Calu3 (cell line): ENCODE measurements at regions not wholly inside any gene's neighbourhood (a gene's known extent, or its start where the extent isn't known, plus 50 kb on each side); places are given as distances from the start of the nearest gene placed in this dataset.

Source experiments
- BruUV-seq: library from RNA; stranded (reverse); fragments of 400-500 nt; replicated peaks from 2 replicates; lab custom pipeline; 2021; lab: Mats Ljungman, UMichigan
- CTCF ChIA-PET: fragments of 300-600 bp; sonication (Branson Sonifier 250); formaldehyde crosslinking; loops from one replicate; lab custom pipeline; 2022; ENCODE audit warnings: antibody characterized with exemption; lab: Charles Lee
- DNase-seq: peaks from one replicate; pipeline ENCODE4 v3.0.0; 2022
- H3K27ac Mint-ChIP-seq: one replicate; pipeline ENCODE4 v1.8.0; 2022; ENCODE audit warnings: mixed read lengths; ENCODE audit not compliant: unreplicated experiment
- H3K27me3 Mint-ChIP-seq: one replicate; pipeline ENCODE4 v1.8.0; 2022; ENCODE audit warnings: mixed read lengths; ENCODE audit not compliant: unreplicated experiment
- H3K36me3 Mint-ChIP-seq: one replicate; pipeline ENCODE4 v1.8.0; 2022; ENCODE audit warnings: mild to moderate bottlenecking, moderate library complexity, mixed read lengths; ENCODE audit not compliant: insufficient read depth, unreplicated experiment
- H3K4me1 Mint-ChIP-seq: one replicate; pipeline ENCODE4 v1.8.0; 2022; ENCODE audit warnings: mild to moderate bottlenecking, low read depth, mixed read lengths; ENCODE audit not compliant: unreplicated experiment
- H3K4me3 Mint-ChIP-seq: one replicate; pipeline ENCODE4 v1.8.0; 2022; ENCODE audit warnings: mild to moderate bottlenecking, low read depth, moderate library complexity, mixed read lengths; ENCODE audit not compliant: unreplicated experiment
- H3K9me3 Mint-ChIP-seq: one replicate; pipeline ENCODE4 v1.8.0; 2022; ENCODE audit warnings: low read depth, mixed read lengths; ENCODE audit not compliant: unreplicated experiment
- intact Hi-C: fragments of 100-400 bp; cut with micrococcal nuclease; formaldehyde crosslinking; loops from one replicate; pipeline ENCODE4 v1.10.0; 2022; ENCODE audit not compliant: unreplicated experiment
- TF ChIP-seq, protein P1 (sequence below): fragments of 200-600 bp; IDR thresholded peaks from one replicate; pipeline ENCODE4 v1.8.0; 2022; ENCODE audit warnings: antibody characterized with exemption; ENCODE audit not compliant: unreplicated experiment

DNA sequence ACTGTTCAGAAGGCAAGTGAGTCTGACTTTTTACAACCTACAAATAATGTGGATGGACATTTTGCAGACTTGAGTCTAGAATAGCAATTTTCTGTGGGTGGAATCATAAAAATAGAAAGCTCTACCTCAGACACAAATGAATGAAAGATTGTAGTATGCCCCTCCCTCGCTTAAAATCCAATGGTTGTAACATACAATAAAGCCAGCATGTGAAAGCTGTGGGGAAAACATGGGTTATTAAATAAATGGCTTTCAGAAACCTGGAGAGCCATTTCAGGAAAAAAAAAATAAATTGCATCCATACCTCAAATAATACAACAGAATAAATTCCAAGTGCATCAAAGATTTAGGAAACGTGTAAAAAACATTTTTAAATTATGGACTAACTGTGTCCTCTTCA, 123.1 kb upstream of the MON1B start:
- Mint-ChIP-seq H3K27ac (no peak overlapping the region), H3K9me3 (peaks cover 5% of the 10 kb centered on the region), H3K4me1 (no peaks in the 10 kb centered on the region), H3K27me3 (no peaks in the 10 kb centered on the region), H3K36me3 (no peaks in the 10 kb centered on the region), H3K4me3 (no peak overlapping the region)
- intact Hi-C loops = no loop called here
- CTCF ChIA-PET = no interaction called here
- no TSS peak for BruUV-seq
- TF ChIP-seq, protein P1, sequence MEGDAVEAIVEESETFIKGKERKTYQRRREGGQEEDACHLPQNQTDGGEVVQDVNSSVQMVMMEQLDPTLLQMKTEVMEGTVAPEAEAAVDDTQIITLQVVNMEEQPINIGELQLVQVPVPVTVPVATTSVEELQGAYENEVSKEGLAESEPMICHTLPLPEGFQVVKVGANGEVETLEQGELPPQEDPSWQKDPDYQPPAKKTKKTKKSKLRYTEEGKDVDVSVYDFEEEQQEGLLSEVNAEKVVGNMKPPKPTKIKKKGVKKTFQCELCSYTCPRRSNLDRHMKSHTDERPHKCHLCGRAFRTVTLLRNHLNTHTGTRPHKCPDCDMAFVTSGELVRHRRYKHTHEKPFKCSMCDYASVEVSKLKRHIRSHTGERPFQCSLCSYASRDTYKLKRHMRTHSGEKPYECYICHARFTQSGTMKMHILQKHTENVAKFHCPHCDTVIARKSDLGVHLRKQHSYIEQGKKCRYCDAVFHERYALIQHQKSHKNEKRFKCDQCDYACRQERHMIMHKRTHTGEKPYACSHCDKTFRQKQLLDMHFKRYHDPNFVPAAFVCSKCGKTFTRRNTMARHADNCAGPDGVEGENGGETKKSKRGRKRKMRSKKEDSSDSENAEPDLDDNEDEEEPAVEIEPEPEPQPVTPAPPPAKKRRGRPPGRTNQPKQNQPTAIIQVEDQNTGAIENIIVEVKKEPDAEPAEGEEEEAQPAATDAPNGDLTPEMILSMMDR = no peak
- DNase-seq = no peak

- no peak overlapping the region for H3K4me3 Mint-ChIP-seq
- TF ChIP-seq, protein P1 = no peak
- H3K4me1 Mint-ChIP-seq = no peaks in the 10 kb centered on the region
- no peaks in the 10 kb centered on the region for H3K36me3 Mint-ChIP-seq
- H3K9me3 Mint-ChIP-seq = peaks cover 6% of the 10 kb centered on the region
- CTCF ChIA-PET = no interaction called here
- no peaks in the 10 kb centered on the region for H3K27me3 Mint-ChIP-seq
- no peak overlapping the region for H3K27ac Mint-ChIP-seq
- no TSS peak for BruUV-seq
- DNase-seq = no peak
- intact Hi-C loops = no loop called here
Measured at GRCh38 chr16:77068402-77068801, 122.6 kb upstream of the MON1B start.

GRCh38 chr16:77069929-77070328, 121.1 kb upstream of the MON1B start:
- H3K4me3 Mint-ChIP-seq = no peak overlapping the region
- no peaks in the 10 kb centered on the region for H3K36me3 Mint-ChIP-seq
- no peaks in the 10 kb centered on the region for H3K4me1 Mint-ChIP-seq
- CTCF ChIA-PET = no interaction called here
- TF ChIP-seq, protein P1 = no peak
- intact Hi-C loops = no loop called here
- DNase-seq = no peak
- no peak overlapping the region for H3K27ac Mint-ChIP-seq
- H3K27me3 Mint-ChIP-seq = no peaks in the 10 kb centered on the region
- no TSS peak for BruUV-seq
- H3K9me3 Mint-ChIP-seq = peaks cover 6% of the 10 kb centered on the region

- no TSS peak for BruUV-seq
- no peak overlapping the region for H3K4me3 Mint-ChIP-seq
- DNase-seq = no peak
- no peaks in the 10 kb centered on the region for H3K36me3 Mint-ChIP-seq
- H3K27me3 Mint-ChIP-seq = no peaks in the 10 kb centered on the region
- no peaks in the 10 kb centered on the region for H3K4me1 Mint-ChIP-seq
- no peak overlapping the region for H3K27ac Mint-ChIP-seq
- TF ChIP-seq, protein P1 = no peak
- CTCF ChIA-PET = no interaction called here
- peaks cover 6% of the 10 kb centered on the region for H3K9me3 Mint-ChIP-seq
- intact Hi-C loops = no loop called here
Measured at GRCh38 chr16:77070683-77071082, 120.3 kb upstream of the MON1B start.
